Peyer's patch (tissue), 4 donors: ENCODE measurements at regions not wholly inside any gene's neighbourhood (a gene's known extent, or its start where the extent isn't known, plus 50 kb on each side); places are given as distances from the start of the nearest gene placed in this dataset.

Experiments used
- CTCF ChIP-seq, 6 experiments: fragments of 450-650 bp in 4 of 6; fragments of 200-600 bp in 2 of 6; sonication (generic) in 1 of 6; IDR thresholded peaks; one replicate each; pipeline ENCODE4 v1.5.1; 2017 to 2019; ENCODE audit warnings: antibody characterized with exemption in 6 of 6, mild to moderate bottlenecking in 3 of 6, moderate library complexity in 1 of 6
- POLR2A ChIP-seq, 2 donors: fragments of 450-650 bp; IDR thresholded peaks; one replicate each; pipeline ENCODE4 v1.5.1; 2017; ENCODE audit warnings: antibody characterized with exemption in 2 of 2, mild to moderate bottlenecking in 2 of 2, moderate library complexity in 2 of 2

- TF ChIP-seq CTCF (IDR thresholded peaks at IDR 0.05), result no peak
- TF ChIP-seq POLR2A (IDR thresholded peaks at IDR 0.05), result no peak
Measured at GRCh38 chr2:19120181-19120580, 238.2 kb downstream of the OSR1 start.
